KOPT-K1 (cell line): ENCODE measurements at regions not wholly inside any gene's neighbourhood (a gene's known extent, or its start where the extent isn't known, plus 50 kb on each side); places are given as distances from the start of the nearest gene placed in this dataset.

Source experiments
- H3K27ac ChIP-seq: fragments of 200-600 bp; sonication (generic); 2 replicates; pipeline ENCODE4 v1.5.1; 2016; ENCODE audit warnings: antibody characterized with exemption, mild to moderate bottlenecking, low read depth, low read length; ENCODE audit not compliant: poor library complexity, severe bottlenecking
- H3K36me3 ChIP-seq: fragments of 200-600 bp; sonication (generic); 2 replicates; pipeline ENCODE4 v1.5.1; 2017; ENCODE audit warnings: antibody characterized with exemption, mild to moderate bottlenecking, low read length, moderate library complexity; ENCODE audit not compliant: insufficient read depth
- H3K9me3 ChIP-seq: fragments of 200-600 bp; sonication (generic); 2 replicates; pipeline ENCODE4 v1.5.1; 2017; ENCODE audit warnings: antibody characterized with exemption, low read length, mild to moderate bottlenecking; ENCODE audit not compliant: insufficient read depth, poor library complexity, severe bottlenecking

- Histone ChIP-seq H3K27ac (no peak overlapping the region), H3K9me3 (no peaks in the 10 kb centered on the region), H3K36me3 (no peaks in the 10 kb centered on the region)
Observed at GRCh38 chr6:156029286-156029985, 573.8 kb upstream of the NOX3 start.

GRCh38 chr6:156028335-156029131, 572.9 kb upstream of the NOX3 start:
- no peaks in the 10 kb centered on the region for H3K36me3 ChIP-seq

GRCh38 chr6:156027248-156027626, 571.6 kb upstream of the NOX3 start:
- H3K36me3 ChIP-seq = no peaks in the 10 kb centered on the region
- H3K9me3 ChIP-seq = no peaks in the 10 kb centered on the region
- H3K27ac ChIP-seq = no peak overlapping the region

More at GRCh38 chr6:156028335-156029131, 572.9 kb upstream of the NOX3 start:
- Histone ChIP-seq H3K9me3 (no peaks in the 10 kb centered on the region), H3K27ac (no peak overlapping the region)

- no peak overlapping the region for H3K27ac ChIP-seq
- H3K36me3 ChIP-seq = no peaks in the 10 kb centered on the region
- H3K9me3 ChIP-seq = no peaks in the 10 kb centered on the region
Observed at GRCh38 chr6:156026486-156027247, 571.0 kb upstream of the NOX3 start.

- Histone ChIP-seq H3K36me3 (no peaks in the 10 kb centered on the region), H3K27ac (no peak overlapping the region), H3K9me3 (no peaks in the 10 kb centered on the region)
Observed at GRCh38 chr6:156024339-156024738, 568.7 kb upstream of the NOX3 start.

- no peaks in the 10 kb centered on the region for H3K36me3 ChIP-seq
- no peak overlapping the region for H3K27ac ChIP-seq
Observed at GRCh38 chr6:156021746-156022396, 566.2 kb upstream of the NOX3 start.

GRCh38 chr6:156017838-156018237, 562.2 kb upstream of the NOX3 start:
- no peaks in the 10 kb centered on the region for H3K9me3 ChIP-seq
- no peak overlapping the region for H3K27ac ChIP-seq
- no peaks in the 10 kb centered on the region for H3K36me3 ChIP-seq

More at GRCh38 chr6:156021746-156022396, 566.2 kb upstream of the NOX3 start:
- no peaks in the 10 kb centered on the region for H3K9me3 ChIP-seq

- H3K9me3 ChIP-seq = no peaks in the 10 kb centered on the region
- H3K27ac ChIP-seq = no peak overlapping the region
Observed at GRCh38 chr6:156016186-156016976, 560.7 kb upstream of the NOX3 start.

GRCh38 chr6:156013155-156013554, 557.5 kb upstream of the NOX3 start:
- Histone ChIP-seq H3K27ac (no peak overlapping the region), H3K36me3 (no peaks in the 10 kb centered on the region), H3K9me3 (no peaks in the 10 kb centered on the region)

More at GRCh38 chr6:156016186-156016976, 560.7 kb upstream of the NOX3 start:
- no peaks in the 10 kb centered on the region for H3K36me3 ChIP-seq

- Histone ChIP-seq H3K27ac (no peak overlapping the region), H3K36me3 (no peaks in the 10 kb centered on the region), H3K9me3 (no peaks in the 10 kb centered on the region)
Observed at GRCh38 chr6:156009656-156010055, 554.0 kb upstream of the NOX3 start.

- no peaks in the 10 kb centered on the region for H3K36me3 ChIP-seq
- H3K9me3 ChIP-seq = no peaks in the 10 kb centered on the region
- H3K27ac ChIP-seq = no peak overlapping the region
Observed at GRCh38 chr6:156004796-156005195, 549.2 kb upstream of the NOX3 start.

GRCh38 chr6:155996151-155996550, 540.5 kb upstream of the NOX3 start:
- no peaks in the 10 kb centered on the region for H3K36me3 ChIP-seq
- no peak overlapping the region for H3K27ac ChIP-seq
- no peaks in the 10 kb centered on the region for H3K9me3 ChIP-seq

- Histone ChIP-seq H3K36me3 (no peaks in the 10 kb centered on the region), H3K9me3 (no peaks in the 10 kb centered on the region), H3K27ac (no peak overlapping the region)
Observed at GRCh38 chr6:155995281-155995680, 539.6 kb upstream of the NOX3 start.

GRCh38 chr6:155994086-155994485, 538.4 kb upstream of the NOX3 start:
- Histone ChIP-seq H3K36me3 (no peaks in the 10 kb centered on the region), H3K9me3 (no peaks in the 10 kb centered on the region), H3K27ac (no peak overlapping the region)
